GM19395 (cell line): ENCODE measurements at regions not wholly inside any gene's neighbourhood (a gene's known extent, or its start where the extent isn't known, plus 50 kb on each side); places are given as distances from the start of the nearest gene placed in this dataset.
"Not testable (repeated sequence)": the region's sequence is repeated elsewhere in the genome, so short reads cannot be mapped to it uniquely, and the experiment has no call there.

Experiments used
- ATAC-seq: cut with Tn5 transposase; IDR thresholded peaks from one replicate; pipeline ENCODE4 v1.9.1; 2021; ENCODE audit warnings: mild to moderate bottlenecking, moderate library complexity; ENCODE audit not compliant: unreplicated experiment

- not testable (repeated sequence) for ATAC-seq
Observed at GRCh38 chr3:192968901-192969300, 51.2 kb upstream of the MB21D2 start.

DNA sequence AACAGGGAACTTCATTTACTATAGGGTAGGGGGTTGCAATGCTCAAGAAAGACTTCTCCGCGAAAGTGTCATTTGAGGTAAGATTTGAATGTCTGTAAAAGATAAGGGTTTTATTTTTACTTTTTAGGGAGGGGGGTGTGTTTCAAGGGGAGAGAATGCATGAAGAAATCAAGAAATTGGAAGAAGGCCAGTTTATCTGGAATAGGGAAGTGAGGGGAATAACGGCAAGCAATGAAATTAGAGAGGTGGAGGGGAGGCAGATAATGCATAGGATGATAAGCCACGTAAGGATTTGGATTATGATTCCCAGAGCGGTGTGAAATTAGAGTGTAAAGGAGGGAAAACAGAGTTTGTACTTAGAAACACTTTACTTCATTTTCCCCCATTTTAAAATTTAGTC is 63.0 kb upstream of the MB21D2 start:
- no peak for ATAC-seq

DNA sequence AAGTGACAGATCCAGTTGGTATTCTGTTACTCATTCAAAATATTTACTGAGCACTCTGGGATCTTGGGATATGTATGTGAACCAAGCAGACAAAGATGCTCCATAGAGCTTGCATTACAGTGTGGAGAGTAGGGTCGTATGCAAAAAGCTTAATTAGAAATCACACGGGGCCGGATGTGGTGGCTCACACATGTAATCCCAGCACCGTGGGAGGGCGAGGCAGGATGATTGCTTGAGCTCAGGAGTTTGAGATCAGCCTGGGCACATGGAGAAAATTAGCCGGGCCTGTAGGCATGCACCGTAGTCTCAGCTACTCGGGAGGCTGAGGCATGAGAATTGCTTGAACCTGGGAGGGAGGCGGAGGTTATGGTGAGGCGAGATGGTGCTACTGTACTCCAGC is 68.7 kb upstream of the MB21D2 start:
- ATAC-seq = no peak

DNA sequence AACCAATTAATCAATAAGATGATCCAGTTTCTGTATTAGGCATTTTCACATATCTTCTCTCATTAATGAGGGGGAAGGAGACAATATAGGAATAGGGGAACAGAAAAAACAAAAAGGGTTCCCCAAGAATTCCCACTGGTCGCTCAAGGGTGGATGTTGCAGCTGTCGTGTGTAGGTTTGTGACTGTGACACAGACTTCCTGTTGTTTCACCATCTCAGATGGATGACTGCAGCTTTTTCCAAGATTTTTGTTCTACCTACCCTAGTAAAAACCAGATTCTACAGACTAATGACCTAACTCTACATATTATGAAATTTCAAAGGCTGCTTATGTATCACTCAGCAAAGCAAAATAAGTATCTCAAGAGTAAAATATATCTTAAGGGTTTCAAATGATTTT is 73.7 kb upstream of the MB21D2 start:
- ATAC-seq = no peak

DNA sequence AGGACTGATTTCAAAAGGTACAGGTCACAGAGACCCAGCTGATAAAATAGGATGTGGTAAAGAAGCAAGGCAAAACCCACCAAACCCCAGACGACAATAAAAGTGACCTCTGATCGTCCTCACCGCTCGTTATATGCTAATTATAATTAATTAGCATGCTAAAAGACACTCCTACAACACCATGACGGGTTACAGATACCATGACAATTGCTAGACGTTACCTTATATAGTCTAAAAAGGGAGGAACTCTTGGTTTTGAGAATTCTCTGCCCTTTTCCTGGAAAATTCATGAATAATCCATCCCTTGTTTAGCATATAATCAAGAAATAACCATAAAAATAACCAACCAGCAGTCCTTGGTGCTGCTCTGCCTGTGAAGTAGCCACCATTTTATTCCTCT is 74.7 kb upstream of the MB21D2 start:
- ATAC-seq = no peak

GRCh38 chr3:192993411-192993810 is 75.8 kb upstream of the MB21D2 start:
- no peak for ATAC-seq

GRCh38 chr3:193001113-193001512 is 83.5 kb upstream of the MB21D2 start:
- not testable (repeated sequence) for ATAC-seq

DNA sequence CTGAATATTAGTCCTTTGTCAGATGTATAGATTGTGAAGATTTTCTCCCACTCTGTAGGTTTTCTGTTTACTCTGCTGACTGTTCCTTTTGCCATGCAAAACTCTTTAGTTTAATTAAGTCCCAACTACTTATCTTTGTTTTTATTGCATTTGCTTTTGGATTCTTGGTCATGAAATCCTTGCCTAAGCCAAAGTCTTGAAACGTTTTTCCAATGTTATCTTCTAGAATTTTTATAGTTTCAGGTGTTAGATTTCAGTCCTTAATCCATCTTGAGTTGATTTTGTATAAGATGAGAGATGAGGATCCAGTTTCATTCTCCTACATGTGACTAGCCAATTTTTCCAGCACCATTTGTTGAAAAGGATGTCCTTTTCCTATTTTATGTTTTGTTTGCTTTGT is 86.0 kb upstream of the MB21D2 start:
- ATAC-seq = not testable (repeated sequence)

- no peak for ATAC-seq
Observed at GRCh38 chr3:193008654-193009053, 91.0 kb upstream of the MB21D2 start.

DNA sequence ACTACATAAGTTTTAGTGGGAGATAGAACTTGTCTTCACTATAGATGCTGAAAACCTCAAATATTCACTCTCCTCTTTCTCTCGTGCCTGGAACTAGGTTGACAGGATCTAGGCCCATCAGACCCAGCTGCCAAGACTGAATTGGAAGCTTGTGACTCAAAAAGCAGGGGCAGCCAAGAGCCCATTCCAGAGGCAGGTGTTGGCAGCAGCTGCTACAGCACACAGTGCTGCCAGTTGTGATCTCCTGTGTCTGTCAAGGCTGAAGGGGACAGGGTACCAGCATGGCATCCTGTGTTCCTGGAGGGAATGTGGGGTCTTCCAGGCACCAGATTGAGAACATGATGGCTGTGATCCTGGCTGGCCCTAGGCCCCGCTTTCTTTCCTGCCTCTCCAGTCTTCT is 92.5 kb upstream of the MB21D2 start:
- ATAC-seq = no peak

- no peak for ATAC-seq
Observed at GRCh38 chr3:193011958-193012357, 94.3 kb upstream of the MB21D2 start.

- ATAC-seq = no peak
Observed at GRCh38 chr3:193014902-193015301, 97.2 kb upstream of the MB21D2 start.

DNA sequence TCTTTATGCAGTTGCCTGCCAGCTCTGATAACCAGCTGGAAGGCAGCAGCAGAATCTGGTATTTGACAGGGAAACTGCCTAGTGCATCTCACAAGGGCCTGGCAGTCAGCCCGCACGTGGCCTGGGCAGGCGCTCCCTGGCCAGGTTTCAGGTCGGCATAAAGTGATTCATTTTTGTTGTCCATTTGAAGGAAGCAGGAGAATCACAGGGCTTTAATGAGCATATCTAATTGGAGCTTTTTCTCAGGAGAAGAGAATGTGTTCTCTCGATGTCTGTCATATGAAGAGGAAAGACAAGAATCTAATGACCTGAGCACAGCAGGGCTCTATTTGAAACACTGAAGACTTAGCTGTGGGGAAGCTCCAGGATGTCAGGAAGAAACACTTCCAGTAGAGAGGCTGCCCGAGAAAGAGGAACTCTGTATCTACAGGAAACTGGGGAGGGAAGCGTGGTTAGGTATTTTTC is 98.8 kb upstream of the MB21D2 start:
- no peak for ATAC-seq

- ATAC-seq = no peak
Observed at GRCh38 chr3:193021506-193022010, 103.9 kb upstream of the MB21D2 start.

DNA sequence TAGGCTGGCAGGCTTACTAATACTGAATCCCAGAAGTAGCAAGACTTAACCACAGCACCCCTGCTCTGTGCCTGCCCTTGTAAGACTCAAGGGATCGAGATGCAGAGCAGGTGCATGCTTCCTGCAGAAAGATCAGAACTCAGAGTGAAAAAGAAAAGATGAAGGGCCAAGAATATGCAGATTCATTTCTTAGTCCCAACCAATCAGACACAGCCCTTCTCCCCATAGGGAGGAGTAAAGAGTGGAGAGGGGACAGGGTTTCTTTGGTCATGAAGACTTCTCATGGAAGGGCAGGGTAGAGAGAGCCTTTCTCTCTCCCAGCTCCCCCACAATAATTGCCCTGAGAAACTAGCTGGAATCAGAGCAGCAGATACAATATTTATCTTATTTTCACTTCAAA is 105.6 kb upstream of the MB21D2 start:
- no peak for ATAC-seq

DNA sequence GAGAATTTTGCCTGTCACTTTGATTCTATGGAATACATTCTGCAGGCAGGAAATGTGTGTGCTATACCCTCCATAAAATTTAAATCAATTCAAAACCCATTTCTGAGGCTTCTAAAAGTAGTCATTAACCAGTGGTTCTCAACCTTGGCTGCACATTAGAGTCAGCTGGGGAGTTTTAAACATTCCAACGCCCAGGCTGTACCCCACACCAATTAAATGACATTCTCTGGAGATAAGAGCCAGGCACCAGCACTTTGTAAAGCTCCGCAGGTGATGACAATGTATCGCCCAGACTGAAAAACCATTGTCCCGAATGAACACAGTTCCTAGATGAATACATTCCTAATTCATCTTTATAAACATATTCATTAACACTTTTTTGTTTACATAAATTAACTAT is 110.6 kb upstream of the MB21D2 start:
- no peak for ATAC-seq

- ATAC-seq = no peak
Observed at GRCh38 chr3:193029800-193030199, 112.1 kb upstream of the MB21D2 start.

GRCh38 chr3:193030276-193030675 is 112.6 kb upstream of the MB21D2 start:
- no peak for ATAC-seq

- no peak for ATAC-seq
Observed at GRCh38 chr3:193031911-193032310, 114.3 kb upstream of the MB21D2 start.

DNA sequence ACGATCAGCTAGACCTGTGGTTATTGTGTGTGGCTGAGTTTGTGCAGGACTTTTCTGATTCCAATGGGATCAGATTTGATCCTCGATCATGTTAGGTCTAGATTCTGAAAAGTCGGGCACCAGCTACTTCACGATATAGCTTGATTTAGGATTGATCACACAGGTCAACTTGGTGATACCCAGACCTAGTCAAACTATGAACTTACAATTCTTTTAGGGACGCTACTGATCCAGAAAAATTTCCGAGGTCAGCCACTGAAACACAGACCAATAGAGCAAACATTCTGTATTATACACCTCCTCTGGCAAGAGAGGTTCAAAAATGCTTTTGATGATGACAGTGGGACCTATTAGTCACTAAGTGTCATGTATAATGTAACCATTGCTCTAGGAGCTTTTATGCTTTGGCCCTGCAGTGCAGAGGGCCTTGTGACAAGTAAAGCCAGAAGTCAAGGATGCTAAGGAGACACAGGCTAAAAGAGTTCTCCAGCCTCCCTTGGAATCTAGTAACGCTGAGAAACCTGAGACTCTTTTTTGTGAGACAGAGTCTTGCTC is 115.6 kb upstream of the MB21D2 start:
- ATAC-seq = no peak

- not testable (repeated sequence) for ATAC-seq
Observed at GRCh38 chr3:193037828-193038227, 120.2 kb upstream of the MB21D2 start.

- ATAC-seq = no peak
Observed at GRCh38 chr3:193039058-193039457, 121.4 kb upstream of the MB21D2 start.
